Spinal cord (tissue), 9 donors: ENCODE measurements at regions not wholly inside any gene's neighbourhood (a gene's known extent, or its start where the extent isn't known, plus 50 kb on each side); places are given as distances from the start of the nearest gene placed in this dataset.

Experiments
- DNase-seq, 6 donors: peaks; one replicate each; pipeline versions ENCODE4 v3.0.0 to v3.0.0-alpha.2; 2013 to 2015; ENCODE audit warnings: low spot score in 6 of 6, low read depth in 4 of 6
- H3K27ac ChIP-seq: one replicate; pipeline ENCODE4 v1.5.1; 2013; ENCODE audit warnings: low read depth, low read length, control low read depth
- H3K27me3 ChIP-seq: one replicate; pipeline ENCODE4 v1.6.1; 2013; ENCODE audit warnings: low read length; ENCODE audit not compliant: control insufficient read depth, insufficient read depth
- H3K36me3 ChIP-seq: one replicate; pipeline ENCODE4 v1.6.1; 2013; ENCODE audit warnings: low read length; ENCODE audit not compliant: control insufficient read depth, insufficient read depth
- H3K4me1 ChIP-seq: one replicate; pipeline ENCODE4 v1.6.1; 2013; ENCODE audit warnings: low read length; ENCODE audit not compliant: control insufficient read depth, insufficient read depth
- H3K4me3 ChIP-seq: one replicate; pipeline ENCODE4 v1.5.1; 2013; ENCODE audit warnings: low read depth, low read length, control low read depth
- H3K9me3 ChIP-seq: one replicate; pipeline ENCODE4 v1.6.1; 2013; ENCODE audit warnings: low read length; ENCODE audit not compliant: control insufficient read depth, insufficient read depth
- WGBS: methylation state at CpG from one replicate; pipeline ENCODE4 v1.1.5; 2013; ENCODE audit warnings: missing lambda C conversion rate; ENCODE audit not compliant: insufficient coverage; 5-methylcytosine and 5-hydroxymethylcytosine counted together
- donor health status: healthy.

DNA sequence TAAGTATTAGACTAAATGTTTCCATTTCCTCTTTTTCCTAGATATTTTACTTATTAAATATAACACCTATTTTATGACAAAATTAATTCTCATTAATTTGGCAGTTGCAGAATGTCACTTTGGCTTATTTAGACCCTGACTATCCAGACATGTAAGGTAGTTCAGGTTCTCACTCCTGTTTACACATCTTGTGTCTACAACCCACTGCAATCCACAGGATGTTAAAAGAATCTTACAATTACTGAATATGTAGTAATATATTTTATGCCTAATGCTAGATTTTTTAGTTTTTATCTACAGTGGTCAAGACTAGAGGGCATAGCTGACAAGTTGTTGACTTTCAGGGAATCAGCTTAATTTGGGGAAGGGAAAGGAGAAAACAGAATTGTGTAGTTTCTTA is 346.7 kb downstream of the USP25 start:
- Histone ChIP-seq H3K36me3 (no peaks in the 10 kb centered on the region), H3K9me3 (no peaks in the 10 kb centered on the region), H3K27me3 (no peaks in the 10 kb centered on the region), H3K4me3 (no peak overlapping the region), H3K27ac (no peak overlapping the region), H3K4me1 (no peaks in the 10 kb centered on the region)
- DNase-seq = no peak

DNA sequence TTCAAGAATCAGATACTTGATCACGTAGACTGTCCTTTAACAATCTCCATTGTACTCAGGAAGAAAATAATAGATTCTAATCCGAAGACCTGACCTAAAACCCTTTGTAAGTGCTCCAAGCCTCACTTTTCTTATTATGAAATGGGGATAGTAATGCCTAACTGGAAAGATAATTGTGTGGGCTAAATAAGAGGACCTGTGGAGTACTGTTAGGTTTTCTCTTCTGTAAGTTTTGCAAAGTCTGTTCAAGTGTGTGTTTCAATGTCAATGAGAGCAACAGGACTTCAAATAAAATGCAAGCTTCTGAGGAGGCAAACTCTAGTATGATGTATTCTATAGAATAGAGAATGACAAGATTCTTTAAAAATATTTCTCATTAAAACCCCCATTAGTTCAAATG is 348.6 kb downstream of the USP25 start:
- no peak for DNase-seq
- H3K27ac ChIP-seq = no peak overlapping the region
- no peak overlapping the region for H3K4me3 ChIP-seq
- WGBS = no CpG with 5 or more reads among the region's 2 CpGs
- H3K4me1 ChIP-seq = no peaks in the 10 kb centered on the region
- no peaks in the 10 kb centered on the region for H3K27me3 ChIP-seq
- no peaks in the 10 kb centered on the region for H3K36me3 ChIP-seq
- H3K9me3 ChIP-seq = no peaks in the 10 kb centered on the region

DNA sequence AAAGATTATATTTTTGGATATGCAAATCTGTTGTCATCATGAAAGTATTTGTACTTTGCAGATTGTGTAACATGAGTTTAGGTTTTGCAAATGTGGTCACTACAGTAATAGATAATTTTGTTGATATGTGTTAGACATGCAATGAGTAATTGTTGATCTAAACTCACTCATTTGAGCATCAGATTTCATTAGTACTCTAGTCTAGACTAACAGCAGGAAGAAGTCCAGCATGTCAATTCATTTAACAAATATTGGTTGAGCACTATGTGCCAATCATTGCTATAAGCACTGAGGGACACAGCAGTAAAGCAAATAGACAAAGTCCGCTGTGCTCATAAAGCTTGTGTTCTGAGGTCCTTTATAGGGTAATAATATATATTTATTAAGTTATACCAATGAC is 350.0 kb downstream of the USP25 start:
- DNase-seq = no peak
- no CpG with 5 or more reads among the region's 1 CpG for WGBS
- Histone ChIP-seq H3K27me3 (no peaks in the 10 kb centered on the region), H3K27ac (no peak overlapping the region), H3K4me1 (no peaks in the 10 kb centered on the region), H3K36me3 (no peaks in the 10 kb centered on the region), H3K9me3 (no peaks in the 10 kb centered on the region), H3K4me3 (no peak overlapping the region)

DNA sequence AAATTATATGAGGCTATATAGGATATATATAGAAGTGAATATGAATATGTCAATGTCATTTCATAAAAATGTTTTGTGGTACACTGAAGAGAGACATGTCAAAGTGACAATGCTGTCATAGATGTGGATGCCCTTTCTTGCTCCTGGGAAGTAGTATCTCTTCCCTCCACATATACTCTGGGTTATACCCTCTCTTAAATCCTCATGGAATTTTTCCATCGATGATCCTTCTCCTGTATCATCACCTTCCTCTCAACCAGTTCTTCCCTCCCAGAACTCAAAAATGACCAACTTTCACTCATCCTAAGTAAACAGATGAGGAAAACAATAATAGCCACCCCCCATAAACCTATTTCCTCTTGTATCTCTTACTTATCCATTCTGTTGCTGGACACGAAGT is 351.5 kb downstream of the USP25 start:
- Histone ChIP-seq H3K27me3 (no peaks in the 10 kb centered on the region), H3K4me3 (no peak overlapping the region), H3K4me1 (no peaks in the 10 kb centered on the region), H3K36me3 (no peaks in the 10 kb centered on the region), H3K27ac (peak overlapping the region; percentile 44), H3K9me3 (no peaks in the 10 kb centered on the region)
- 100% methylated on average over 1 of the region's 2 CpGs for WGBS
- DNase-seq = no peak

DNA sequence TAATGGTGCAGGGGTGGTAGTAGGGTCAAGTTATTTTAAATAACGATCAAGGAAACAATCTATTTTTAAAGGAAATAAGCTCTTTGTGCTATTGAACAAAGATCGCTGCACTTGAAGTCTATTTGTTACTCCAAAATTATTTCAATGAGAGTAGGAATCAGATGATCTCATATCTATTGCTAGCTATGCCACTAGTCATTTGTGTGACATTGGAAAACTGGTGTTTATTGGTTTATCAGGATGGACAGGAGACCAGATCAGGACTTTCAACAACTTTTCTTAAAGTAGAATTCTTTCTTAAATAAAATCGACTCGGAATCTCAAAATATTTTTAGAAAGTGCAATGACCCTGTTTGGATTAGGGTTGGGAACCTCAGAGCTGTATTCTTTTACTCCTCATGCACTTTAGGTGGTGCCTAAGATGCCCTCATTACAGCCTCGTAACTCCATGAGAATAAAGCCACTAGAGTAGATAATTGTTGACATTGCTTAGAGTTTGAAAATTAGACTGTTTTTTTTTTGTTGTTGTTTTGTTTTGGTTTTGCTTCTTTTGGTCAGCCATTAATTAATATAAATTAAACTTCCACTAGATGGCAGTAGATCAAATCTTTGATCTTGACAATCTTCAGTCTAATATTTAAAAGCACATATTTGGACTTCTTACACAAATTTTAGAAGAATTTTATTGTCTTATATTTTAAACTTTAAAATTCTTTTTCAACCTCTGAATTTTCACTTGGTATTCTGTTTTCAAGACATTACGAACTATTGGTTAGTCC is 352.4 kb downstream of the USP25 start:
- peak in 1 of 6 donors; percentile 66 for DNase-seq
- WGBS = no CpG with 5 or more reads among the region's 6 CpGs
- Histone ChIP-seq H3K9me3 (no peaks in the 10 kb centered on the region), H3K4me1 (no peaks in the 10 kb centered on the region), H3K4me3 (no peak overlapping the region), H3K36me3 (no peaks in the 10 kb centered on the region), H3K27me3 (no peaks in the 10 kb centered on the region), H3K27ac (peak overlapping the region; percentile 44)

DNA sequence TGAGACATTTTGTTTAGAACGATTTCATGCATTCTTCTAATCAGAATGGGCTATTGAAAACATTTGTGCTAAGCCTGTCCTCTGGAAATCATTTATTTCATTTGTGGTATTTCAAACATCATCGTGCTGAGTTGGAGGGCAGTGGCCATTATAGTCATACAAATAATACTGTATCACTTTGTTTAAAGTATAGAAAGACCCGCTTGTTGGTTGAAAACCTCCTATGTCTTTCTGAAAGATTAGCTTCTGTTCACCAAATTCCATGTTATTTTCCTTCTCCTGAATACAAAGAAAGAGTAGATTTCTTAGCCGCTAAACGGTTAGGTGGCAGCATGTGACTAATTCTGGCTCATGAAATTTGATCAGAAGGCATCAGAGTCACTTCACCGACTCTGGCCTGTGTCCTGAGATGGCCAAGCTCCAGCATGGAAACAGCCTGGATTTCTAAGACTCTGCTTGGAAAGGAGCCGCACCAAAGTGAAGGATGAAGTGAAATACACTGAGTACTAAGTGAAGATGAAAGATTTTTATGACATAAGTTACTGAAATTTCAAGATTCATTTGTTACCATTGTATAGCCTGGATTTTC is 355.1 kb downstream of the USP25 start:
- 44% methylated on average over 4 of the region's 7 CpGs for WGBS
- Histone ChIP-seq H3K27ac (peak overlapping the region; percentile 86), H3K9me3 (no peaks in the 10 kb centered on the region), H3K4me3 (no peak overlapping the region), H3K4me1 (no peaks in the 10 kb centered on the region), H3K27me3 (no peaks in the 10 kb centered on the region), H3K36me3 (no peaks in the 10 kb centered on the region)
- peak in 3 of 6 donors; percentile 67 to 85 (median 68) for DNase-seq

DNA sequence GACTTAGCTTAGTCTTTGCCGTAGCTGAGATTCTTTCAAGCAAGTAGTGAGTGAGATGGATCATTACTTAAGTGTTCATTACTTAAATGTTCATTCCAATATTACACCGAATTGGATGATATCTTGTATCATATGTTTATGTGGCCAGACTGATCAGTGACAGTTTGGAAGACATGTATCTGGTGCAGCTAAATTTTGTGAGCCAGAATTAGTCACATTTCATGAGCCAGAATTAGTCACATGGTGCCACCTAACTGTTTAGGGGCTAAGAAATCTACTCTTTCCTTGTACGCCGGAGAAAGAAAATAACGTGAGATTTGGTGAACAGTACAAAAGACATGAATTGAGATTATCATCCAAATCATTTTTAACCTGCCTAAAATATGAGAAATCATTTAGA is 355.6 kb downstream of the USP25 start:
- no peak overlapping the region for H3K4me3 ChIP-seq
- H3K27me3 ChIP-seq = no peaks in the 10 kb centered on the region
- no peaks in the 10 kb centered on the region for H3K4me1 ChIP-seq
- peak in 1 of 6 donors; percentile 13 for DNase-seq
- H3K27ac ChIP-seq = peak overlapping the region; percentile 86
- H3K9me3 ChIP-seq = no peaks in the 10 kb centered on the region
- no CpG with 5 or more reads among the region's 5 CpGs for WGBS
- no peaks in the 10 kb centered on the region for H3K36me3 ChIP-seq

DNA sequence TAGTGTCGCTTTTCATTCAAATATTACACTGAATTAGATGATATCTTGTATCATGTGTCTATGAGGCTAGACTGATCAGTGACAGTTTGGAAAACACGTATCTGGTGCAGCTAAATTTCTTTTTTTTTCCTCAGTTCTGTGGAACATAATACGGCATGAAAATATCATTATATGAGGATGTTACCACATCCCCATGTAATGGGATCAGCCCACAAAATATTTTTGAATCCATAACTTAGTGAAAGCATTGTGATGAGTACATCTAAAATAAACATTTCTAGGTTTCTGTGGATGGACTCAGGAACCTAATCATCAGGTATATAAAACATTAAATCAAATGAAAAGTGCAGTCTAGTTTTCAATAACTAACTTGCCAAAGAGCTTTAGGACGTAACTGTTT is 356.3 kb downstream of the USP25 start:
- H3K4me3 ChIP-seq = no peak overlapping the region
- DNase-seq = no peak
- H3K27me3 ChIP-seq = no peaks in the 10 kb centered on the region
- H3K9me3 ChIP-seq = no peaks in the 10 kb centered on the region
- H3K4me1 ChIP-seq = no peaks in the 10 kb centered on the region
- H3K36me3 ChIP-seq = no peaks in the 10 kb centered on the region
- WGBS = no CpG with 5 or more reads among the region's 4 CpGs
- peak overlapping the region; percentile 86 for H3K27ac ChIP-seq

DNA sequence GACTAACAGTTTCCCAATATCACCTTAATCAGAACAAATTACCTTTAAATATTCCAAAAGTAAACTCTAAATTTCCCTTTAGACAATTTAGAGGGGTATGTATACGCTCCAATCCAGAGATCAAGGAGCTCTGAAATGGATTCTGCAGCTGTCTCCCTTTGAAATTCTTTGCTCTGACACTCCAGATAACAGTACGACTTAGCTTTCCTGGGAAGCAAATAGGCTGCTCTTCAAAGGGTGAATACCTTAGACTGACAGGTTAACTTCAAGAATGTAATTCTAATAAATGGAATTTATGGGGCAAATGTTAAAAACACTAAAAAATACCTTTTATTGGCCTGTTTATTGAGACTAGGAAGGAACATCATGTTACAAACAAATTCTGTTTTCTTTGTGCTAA is 357.2 kb downstream of the USP25 start:
- H3K27me3 ChIP-seq = no peaks in the 10 kb centered on the region
- H3K4me3 ChIP-seq = no peak overlapping the region
- WGBS = 71% methylated on average over 1 of the region's 2 CpGs
- DNase-seq = no peak
- peak overlapping the region; percentile 86 for H3K27ac ChIP-seq
- no peaks in the 10 kb centered on the region for H3K36me3 ChIP-seq
- H3K4me1 ChIP-seq = no peaks in the 10 kb centered on the region
- H3K9me3 ChIP-seq = no peaks in the 10 kb centered on the region

DNA sequence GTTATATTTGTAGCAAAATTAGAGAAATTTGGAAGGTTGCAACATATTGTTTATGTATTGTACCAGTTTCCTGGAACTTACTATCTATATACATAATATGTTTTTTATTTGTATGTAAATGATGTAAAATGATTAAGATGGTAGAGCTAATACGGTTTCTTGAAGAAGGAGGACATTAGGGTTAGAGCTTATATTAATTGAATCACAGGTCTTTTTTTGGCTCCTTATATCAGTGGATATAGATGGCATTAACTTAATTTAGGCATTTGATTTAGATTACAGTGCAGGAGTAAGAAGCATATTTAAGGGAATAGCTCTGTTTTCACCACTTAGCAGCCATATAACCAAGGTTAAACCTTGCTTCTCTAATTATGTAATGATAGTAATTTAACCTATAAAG is 357.7 kb downstream of the USP25 start:
- no peak for DNase-seq
- Histone ChIP-seq H3K27me3 (no peaks in the 10 kb centered on the region), H3K36me3 (no peaks in the 10 kb centered on the region), H3K4me3 (no peak overlapping the region), H3K9me3 (no peaks in the 10 kb centered on the region), H3K4me1 (no peaks in the 10 kb centered on the region), H3K27ac (no peak overlapping the region)
- no CpG with 5 or more reads among the region's 1 CpG for WGBS
